HL-60 (cell line): ENCODE measurements at regions not wholly inside any gene's neighbourhood (a gene's known extent, or its start where the extent isn't known, plus 50 kb on each side); places are given as distances from the start of the nearest gene placed in this dataset.

Experiments
- DNase-seq, 2 experiments: peaks; one replicate each; pipeline ENCODE4 v3.0.0-alpha.2; 2010 to 2020; ENCODE audit warnings: low read depth in 1 of 2, low spot score in 1 of 2
- H3K27ac ChIP-seq: fragments of 250-450 bp; sonication (Bioruptor Pico); replicated peaks from 2 replicates; pipeline ENCODE4 v1.5.1; 2020; ENCODE audit warnings: mild to moderate bottlenecking, moderate library complexity
- H3K27me3 ChIP-seq: fragments of 250-450 bp; sonication (Bioruptor Pico); 2 replicates; pipeline ENCODE4 v1.5.1; 2021; ENCODE audit warnings: mild to moderate bottlenecking, moderate library complexity; ENCODE audit not compliant: insufficient read depth, poor library complexity, severe bottlenecking
- H3K4me3 ChIP-seq: replicated peaks from 2 replicates; pipeline ENCODE4 v1.5.1; 2011; ENCODE audit warnings: mild to moderate bottlenecking, control low read depth, low read length; ENCODE audit not compliant: insufficient read depth
- CTCF ChIP-seq: IDR thresholded peaks from one replicate; pipeline ENCODE4 v1.5.1; 2011; ENCODE audit warnings: low read length, control low read depth, inconsistent platforms; ENCODE audit not compliant: insufficient read depth
- GABPA ChIP-seq: IDR thresholded peaks from 2 replicates; pipeline ENCODE4 v1.6.1; 2012; ENCODE audit warnings: low read depth
- POLR2AphosphoS5 ChIP-seq: IDR thresholded peaks from 2 replicates; pipeline ENCODE4 v1.6.1; 2012; ENCODE audit warnings: low read depth
- REST ChIP-seq: IDR thresholded peaks from 2 replicates; pipeline ENCODE4 v1.6.1; 2012; ENCODE audit warnings: low read depth; ENCODE audit not compliant: insufficient replicate concordance
- SPI1 ChIP-seq: IDR thresholded peaks from 2 replicates; pipeline ENCODE4 v1.6.1; 2012; ENCODE audit warnings: low read depth, mild to moderate bottlenecking, borderline replicate concordance

- Histone ChIP-seq H3K27me3 (no peaks in the 10 kb centered on the region), H3K4me3 (no peak overlapping the region), H3K27ac (no peak overlapping the region)
- TF ChIP-seq CTCF (no peak), SPI1 (no peak), POLR2AphosphoS5 (no peak), GABPA (no peak), REST (no peak)
- DNase-seq: no peak
These were observed 78.4 kb upstream of the CCN6 start for GRCh38 chr6:111975466-111975865.

- DNase-seq: no peak
- TF ChIP-seq REST (no peak), SPI1 (no peak), POLR2AphosphoS5 (no peak), CTCF (no peak), GABPA (no peak)
- Histone ChIP-seq H3K27ac (no peak overlapping the region), H3K27me3 (no peaks in the 10 kb centered on the region), H3K4me3 (no peak overlapping the region)
These were observed 77.8 kb upstream of the CCN6 start for GRCh38 chr6:111976139-111976538.

- TF ChIP-seq POLR2AphosphoS5 (no peak), GABPA (no peak), CTCF (no peak), SPI1 (no peak), REST (no peak)
- H3K4me3 ChIP-seq: no peak overlapping the region
- DNase-seq: no peak
- no peaks in the 10 kb centered on the region for H3K27me3 ChIP-seq
- no peak overlapping the region for H3K27ac ChIP-seq
These were observed 75.3 kb upstream of the CCN6 start for GRCh38 chr6:111978532-111979149.
